Activated T-cell treated with anti-CD3 and anti-CD28 coated beads, Interleukin-2, amount 50 U/mL, for 72 hours (primary cell): ENCODE measurements at regions not wholly inside any gene's neighbourhood (a gene's known extent, or its start where the extent isn't known, plus 50 kb on each side); places are given as distances from the start of the nearest gene placed in this dataset.
A peak's percentile ranks its signal among the peaks of the same experiment; 100 is the strongest.
"Not testable (repeated sequence)": the region's sequence is repeated elsewhere in the genome, so short reads cannot be mapped to it uniquely, and the experiment has no call there.

ENCODE experiments used
- ATAC-seq, 2 donors: fragments of 150-1000 bp; cut with Tn5 transposase; replicated peaks in 1 of 2; 2 replicates each; pipeline ENCODE4 v1.10.0; 2021; ENCODE audit warnings: moderate library complexity in 2 of 2, mild to moderate bottlenecking in 1 of 2
- DNase-seq, 2 donors: peaks; one replicate each; pipeline ENCODE4 v3.0.0; 2021 to 2022; ENCODE audit warnings: mixed read lengths in 1 of 2
- H3K27ac Mint-ChIP-seq: one replicate; pipeline ENCODE4 v1.8.0; 2022; ENCODE audit warnings: mild to moderate bottlenecking, moderate library complexity, mixed read lengths
- H3K27me3 Mint-ChIP-seq: one replicate; pipeline ENCODE4 v1.8.0; 2022; ENCODE audit warnings: low read depth, mixed read lengths
- H3K36me3 Mint-ChIP-seq, 2 donors: one replicate each; pipeline ENCODE4 v1.8.0; 2022; ENCODE audit warnings: mixed read lengths in 2 of 2, mild to moderate bottlenecking in 1 of 2; ENCODE audit not compliant: insufficient read depth in 2 of 2
- H3K4me1 Mint-ChIP-seq: one replicate; pipeline ENCODE4 v1.8.0; 2022; ENCODE audit warnings: low read depth, mixed read lengths
- H3K4me3 Mint-ChIP-seq, 2 donors: one replicate each; pipeline ENCODE4 v1.8.0; 2022; ENCODE audit warnings: mild to moderate bottlenecking in 2 of 2, mixed read lengths in 2 of 2, moderate library complexity in 2 of 2
- H3K9me3 Mint-ChIP-seq, 2 donors: one replicate each; pipeline ENCODE4 v1.8.0; 2022; ENCODE audit warnings: mixed read lengths in 2 of 2

- H3K36me3 Mint-ChIP-seq: no peaks in the 10 kb centered on the region
- no peak overlapping the region for H3K27ac Mint-ChIP-seq
- DNase-seq: no peak
- peaks cover 0 to 1% of the 10 kb centered on the region in 2 donors for H3K9me3 Mint-ChIP-seq
- no peaks in the 10 kb centered on the region for H3K4me1 Mint-ChIP-seq
- H3K27me3 Mint-ChIP-seq: no peaks in the 10 kb centered on the region
- no peak overlapping the region for H3K4me3 Mint-ChIP-seq
- no peak for ATAC-seq
Measured at GRCh38 chr3:153539263-153539662, 377.2 kb downstream of the RAP2B start.

GRCh38 chr3:153545471-153545870 is 383.4 kb downstream of the RAP2B start:
- Mint-ChIP-seq H3K4me1 (no peaks in the 10 kb centered on the region), H3K27ac (no peak overlapping the region), H3K27me3 (no peaks in the 10 kb centered on the region), H3K9me3 (no peaks in the 10 kb centered on the region), H3K36me3 (no peaks in the 10 kb centered on the region), H3K4me3 (no peak overlapping the region)
- DNase-seq (no peak), ATAC-seq (no peak)

- no peaks in the 10 kb centered on the region for H3K9me3 Mint-ChIP-seq
- H3K27ac Mint-ChIP-seq: no peak overlapping the region
- ATAC-seq (no peak), DNase-seq (no peak)
- no peaks in the 10 kb centered on the region for H3K27me3 Mint-ChIP-seq
- no peak overlapping the region for H3K4me3 Mint-ChIP-seq
- H3K4me1 Mint-ChIP-seq: peaks cover 4% of the 10 kb centered on the region
- H3K36me3 Mint-ChIP-seq: no peaks in the 10 kb centered on the region
Measured at GRCh38 chr3:153547970-153548369, 385.9 kb downstream of the RAP2B start.

GRCh38 chr3:153549686-153550085 is 387.7 kb downstream of the RAP2B start:
- H3K4me1 Mint-ChIP-seq, DNase-seq, H3K27me3 Mint-ChIP-seq, H3K27ac Mint-ChIP-seq, H3K9me3 Mint-ChIP-seq, H3K36me3 Mint-ChIP-seq, ATAC-seq, H3K4me3 Mint-ChIP-seq: not testable (repeated sequence)

- ATAC-seq (no peak), DNase-seq (no peak)
- Mint-ChIP-seq H3K9me3 (no peaks in the 10 kb centered on the region), H3K27ac (no peak overlapping the region), H3K4me1 (peaks cover 13% of the 10 kb centered on the region), H3K27me3 (no peaks in the 10 kb centered on the region), H3K36me3 (no peaks in the 10 kb centered on the region), H3K4me3 (no peak overlapping the region)
Measured at GRCh38 chr3:153551536-153552285, 389.7 kb downstream of the RAP2B start.

- Mint-ChIP-seq H3K4me1 (peaks cover 13% of the 10 kb centered on the region), H3K27ac (no peak overlapping the region), H3K27me3 (no peaks in the 10 kb centered on the region), H3K36me3 (peaks cover 1 to 6% of the 10 kb centered on the region in 2 donors), H3K4me3 (no peak overlapping the region), H3K9me3 (peaks cover 2 to 4% of the 10 kb centered on the region in 2 donors)
- ATAC-seq (no peak), DNase-seq (no peak)
Measured at GRCh38 chr3:153552887-153553604, 391.0 kb downstream of the RAP2B start.

GRCh38 chr3:153553605-153553945 is 391.5 kb downstream of the RAP2B start:
- DNase-seq (no peak), ATAC-seq (no peak)
- H3K4me3 Mint-ChIP-seq: no peak overlapping the region
- H3K36me3 Mint-ChIP-seq: peaks cover 5 to 11% of the 10 kb centered on the region in 2 donors
- no peaks in the 10 kb centered on the region for H3K27me3 Mint-ChIP-seq
- no peak overlapping the region for H3K27ac Mint-ChIP-seq
- peaks cover 7 to 8% of the 10 kb centered on the region in 2 donors for H3K9me3 Mint-ChIP-seq
- peaks cover 13% of the 10 kb centered on the region for H3K4me1 Mint-ChIP-seq

GRCh38 chr3:153555919-153556318 is 393.9 kb downstream of the RAP2B start:
- Mint-ChIP-seq H3K27me3 (no peaks in the 10 kb centered on the region), H3K4me1 (peaks cover 13% of the 10 kb centered on the region), H3K27ac (no peak overlapping the region), H3K4me3 (no peak overlapping the region), H3K36me3 (peaks cover 12 to 21% of the 10 kb centered on the region in 2 donors), H3K9me3 (peaks cover 15 to 21% of the 10 kb centered on the region in 2 donors)
- ATAC-seq (peak in 1 of 2 donors; percentile 38), DNase-seq (no peak)

GRCh38 chr3:153559366-153559765 is 397.3 kb downstream of the RAP2B start:
- not testable (repeated sequence) for H3K4me1 Mint-ChIP-seq, DNase-seq, H3K27me3 Mint-ChIP-seq, H3K4me3 Mint-ChIP-seq, H3K27ac Mint-ChIP-seq, ATAC-seq
- Mint-ChIP-seq H3K9me3 (peaks cover 24 to 29% of the 10 kb centered on the region in 2 donors), H3K36me3 (peaks cover 26 to 27% of the 10 kb centered on the region in 2 donors)

- peaks cover 8 to 14% of the 10 kb centered on the region in 2 donors for H3K36me3 Mint-ChIP-seq
- no peaks in the 10 kb centered on the region for H3K27me3 Mint-ChIP-seq
- no peak overlapping the region for H3K27ac Mint-ChIP-seq
- ATAC-seq (no peak), DNase-seq (no peak)
- H3K4me1 Mint-ChIP-seq: no peaks in the 10 kb centered on the region
- no peak overlapping the region for H3K4me3 Mint-ChIP-seq
- peaks cover 15 to 17% of the 10 kb centered on the region in 2 donors for H3K9me3 Mint-ChIP-seq
Measured at GRCh38 chr3:153567011-153567410, 405.0 kb downstream of the RAP2B start.

- Mint-ChIP-seq H3K9me3 (peaks cover 13 to 15% of the 10 kb centered on the region in 2 donors), H3K27me3 (no peaks in the 10 kb centered on the region), H3K4me1 (no peaks in the 10 kb centered on the region), H3K4me3 (no peak overlapping the region), H3K27ac (no peak overlapping the region), H3K36me3 (peaks cover 8 to 13% of the 10 kb centered on the region in 2 donors)
- DNase-seq (no peak), ATAC-seq (no peak)
Measured at GRCh38 chr3:153567556-153567955, 405.5 kb downstream of the RAP2B start.

GRCh38 chr3:153570481-153570880 is 408.5 kb downstream of the RAP2B start:
- not testable (repeated sequence) for H3K4me1 Mint-ChIP-seq, H3K36me3 Mint-ChIP-seq, H3K4me3 Mint-ChIP-seq, H3K27me3 Mint-ChIP-seq, DNase-seq, H3K27ac Mint-ChIP-seq, H3K9me3 Mint-ChIP-seq, ATAC-seq

GRCh38 chr3:153572165-153572564 is 410.1 kb downstream of the RAP2B start:
- H3K9me3 Mint-ChIP-seq: peaks cover 2% of the 10 kb centered on the region in 2 donors
- ATAC-seq (no peak), DNase-seq (no peak)
- no peaks in the 10 kb centered on the region for H3K27me3 Mint-ChIP-seq
- no peak overlapping the region for H3K27ac Mint-ChIP-seq
- H3K4me1 Mint-ChIP-seq: peaks cover 5% of the 10 kb centered on the region
- H3K36me3 Mint-ChIP-seq: peaks cover 0 to 1% of the 10 kb centered on the region in 2 donors
- H3K4me3 Mint-ChIP-seq: no peak overlapping the region
